CD8-positive, alpha-beta memory T cell (primary cell): ENCODE measurements at regions not wholly inside any gene's neighbourhood (a gene's known extent, or its start where the extent isn't known, plus 50 kb on each side); places are given as distances from the start of the nearest gene placed in this dataset.

ENCODE experiments used
- CTCF ChIA-PET: fragments of 350-600 bp; sonication (Branson Sonifier 250); formaldehyde crosslinking; loops from one replicate; lab custom pipeline; 2021; ENCODE audit warnings: antibody characterized with exemption; lab: Charles Lee
- POLR2A ChIA-PET: fragments of 350-600 bp; sonication (Branson Sonifier 250); formaldehyde crosslinking; loops from one replicate; lab custom pipeline; 2021; ENCODE audit warnings: antibody characterized with exemption; lab: Charles Lee
- DNase-seq, 5 donors: peaks; one replicate each; pipeline versions ENCODE4 v3.0.0 to v3.0.0-alpha.2; 2020 to 2022; ENCODE audit warnings: mixed read lengths in 1 of 5
- H3K27ac ChIP-seq: one replicate; pipeline ENCODE4 v1.7.0; 2013; ENCODE audit warnings: low read depth, mild to moderate bottlenecking, low read length, moderate library complexity
- H3K27me3 ChIP-seq: 2 replicates; pipeline ENCODE4 v1.7.0; 2013; ENCODE audit warnings: low read length, mild to moderate bottlenecking; ENCODE audit not compliant: insufficient read depth, poor library complexity, severe bottlenecking
- H3K36me3 ChIP-seq: 2 replicates; pipeline ENCODE4 v1.7.0; 2013; ENCODE audit warnings: mild to moderate bottlenecking, low read length, moderate library complexity; ENCODE audit not compliant: insufficient read depth
- H3K4me1 ChIP-seq: 2 replicates; pipeline ENCODE4 v1.7.0; 2013; ENCODE audit warnings: mild to moderate bottlenecking, low read length, moderate library complexity; ENCODE audit not compliant: insufficient read depth
- H3K4me3 ChIP-seq: 2 replicates; pipeline ENCODE4 v1.7.0; 2013; ENCODE audit warnings: mild to moderate bottlenecking, low read length
- H3K9me3 ChIP-seq: 2 replicates; pipeline ENCODE4 v1.7.0; 2013; ENCODE audit warnings: mild to moderate bottlenecking, low read length
- H3K27ac Mint-ChIP-seq, 8 donors: one replicate each; pipeline ENCODE4 v1.8.0; 2020 to 2021; ENCODE audit warnings: mixed read lengths in 8 of 8, mild to moderate bottlenecking in 6 of 8, inconsistent platforms in 3 of 8, moderate library complexity in 3 of 8
- H3K27me3 Mint-ChIP-seq, 2 donors: one replicate each; pipeline ENCODE4 v1.8.0; 2020 to 2021; ENCODE audit warnings: mixed read lengths in 2 of 2, mild to moderate bottlenecking in 1 of 2, moderate library complexity in 1 of 2
- H3K36me3 Mint-ChIP-seq, 3 donors: one replicate each; pipeline ENCODE4 v1.8.0; 2020 to 2021; ENCODE audit warnings: mixed read lengths in 3 of 3, inconsistent platforms in 1 of 3, mild to moderate bottlenecking in 1 of 3
- H3K4me1 Mint-ChIP-seq, 3 donors: one replicate each; pipeline ENCODE4 v1.8.0; 2020 to 2021; ENCODE audit warnings: mixed read lengths in 3 of 3, inconsistent platforms in 1 of 3, mild to moderate bottlenecking in 1 of 3
- H3K4me3 Mint-ChIP-seq, 7 donors: one replicate each; pipeline ENCODE4 v1.8.0; 2020 to 2021; ENCODE audit warnings: mixed read lengths in 7 of 7, mild to moderate bottlenecking in 6 of 7, moderate library complexity in 4 of 7, inconsistent platforms in 2 of 7
- H3K9me3 Mint-ChIP-seq, 5 donors: one replicate each; pipeline ENCODE4 v1.8.0; 2020 to 2022; ENCODE audit warnings: mixed read lengths in 5 of 5, mild to moderate bottlenecking in 3 of 5, moderate library complexity in 2 of 5, inconsistent platforms in 1 of 5

DNA sequence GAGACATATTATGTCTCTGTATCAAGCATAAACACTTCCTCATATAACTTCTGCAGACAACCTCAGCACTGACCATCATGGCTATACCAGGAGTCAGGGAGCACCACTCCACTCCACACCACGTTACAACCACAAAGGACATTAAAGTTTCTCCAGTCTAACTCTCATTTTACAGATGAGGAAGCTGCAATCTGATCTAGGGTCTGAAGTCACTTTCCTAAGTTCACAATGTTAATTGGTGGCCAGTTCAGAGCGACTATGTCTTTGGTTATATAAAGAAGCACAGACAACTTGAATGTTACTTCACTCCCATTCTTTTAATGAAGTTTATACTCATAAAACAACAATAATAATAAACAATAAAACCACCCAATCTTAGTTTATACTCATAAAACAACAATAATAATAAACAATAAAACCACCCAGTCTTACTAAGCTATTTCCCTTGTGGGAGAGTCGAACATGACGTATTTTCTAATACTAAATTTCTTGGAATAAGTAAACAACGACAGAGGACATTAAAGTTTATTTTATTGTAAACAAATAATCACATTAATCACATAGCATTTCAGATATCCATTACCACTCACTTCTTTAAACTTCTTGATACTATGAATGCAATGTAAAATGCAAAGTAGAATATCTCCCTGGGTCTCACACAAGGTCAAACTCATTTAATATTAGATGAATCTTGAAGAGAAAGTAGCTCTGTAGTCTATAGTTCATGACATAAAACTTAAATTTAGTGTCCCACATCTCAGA is 72.4 kb upstream of the SSTR1 start:
- no peaks in the 10 kb centered on the region for H3K36me3 Mint-ChIP-seq
- no peaks in the 10 kb centered on the region for H3K27me3 Mint-ChIP-seq
- POLR2A ChIA-PET = no interaction called here

DNA sequence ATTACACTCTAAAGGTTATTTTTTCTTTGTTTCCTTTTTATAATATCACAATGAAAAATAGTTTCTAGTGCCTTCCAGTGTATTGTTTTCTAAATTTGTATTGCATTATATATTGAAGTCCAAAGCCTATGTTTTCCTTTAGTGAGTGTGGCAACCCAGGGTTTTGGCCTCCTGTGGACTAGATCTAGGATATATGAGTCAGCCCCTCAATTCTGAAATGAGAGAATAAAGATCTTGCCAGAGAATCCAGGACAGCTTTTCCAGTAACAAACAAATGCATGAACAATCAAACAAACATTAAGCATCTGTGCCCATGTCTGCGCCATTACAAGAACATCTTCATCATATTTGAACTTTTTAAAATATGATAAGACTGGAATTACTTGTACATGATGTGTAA is 70.7 kb upstream of the SSTR1 start:
- H3K4me3 ChIP-seq = no peak overlapping the region
- no peaks in the 10 kb centered on the region for H3K36me3 ChIP-seq
- H3K27ac ChIP-seq = no peak overlapping the region
- Mint-ChIP-seq H3K9me3 (no peaks in the 10 kb centered on the region), H3K27ac (no peak overlapping the region), H3K27me3 (peaks cover 0 to 3% of the 10 kb centered on the region in 2 donors), H3K4me3 (no peak overlapping the region), H3K4me1 (no peaks in the 10 kb centered on the region), H3K36me3 (no peaks in the 10 kb centered on the region)
- POLR2A ChIA-PET = no interaction called here
- CTCF ChIA-PET = interaction anchor here (1.5 kb wide), 1 partner anchor 80 kb away, joined by 3 read pairs; no protein-coding TSS in a partner anchor
- H3K9me3 ChIP-seq = no peaks in the 10 kb centered on the region
- no peak for DNase-seq
- no peaks in the 10 kb centered on the region for H3K27me3 ChIP-seq
- H3K4me1 ChIP-seq = no peaks in the 10 kb centered on the region

More for the DNA sequence above, 72.4 kb upstream of the SSTR1 start:
- Mint-ChIP-seq H3K27ac (no peak overlapping the region), H3K9me3 (no peaks in the 10 kb centered on the region), H3K4me3 (no peak overlapping the region), H3K4me1 (peaks cover 3 to 6% (median 5%) of the 10 kb centered on the region in 3 donors)
- CTCF ChIA-PET = interaction anchor here (1.1 to 1.5 kb wide), 2 partner anchors 10 to 79 kb away, joined by 3 read pairs; no protein-coding TSS in a partner anchor
- Histone ChIP-seq H3K9me3 (no peaks in the 10 kb centered on the region), H3K4me3 (no peak overlapping the region), H3K4me1 (peaks cover 6% of the 10 kb centered on the region), H3K27ac (no peak overlapping the region), H3K36me3 (no peaks in the 10 kb centered on the region), H3K27me3 (no peaks in the 10 kb centered on the region)
- DNase-seq = no peak

- Histone ChIP-seq H3K36me3 (no peaks in the 10 kb centered on the region), H3K9me3 (no peaks in the 10 kb centered on the region), H3K4me3 (no peak overlapping the region), H3K27me3 (no peaks in the 10 kb centered on the region), H3K27ac (no peak overlapping the region), H3K4me1 (no peaks in the 10 kb centered on the region)
- Mint-ChIP-seq H3K27me3 (peaks cover 0 to 3% of the 10 kb centered on the region in 2 donors), H3K36me3 (no peaks in the 10 kb centered on the region), H3K9me3 (no peaks in the 10 kb centered on the region), H3K4me1 (peaks cover 0 to 3% (median 0%) of the 10 kb centered on the region in 3 donors), H3K27ac (no peak overlapping the region), H3K4me3 (no peak overlapping the region)
- DNase-seq = no peak
- CTCF ChIA-PET = no interaction called here
- POLR2A ChIA-PET = interaction anchor here (0.5 kb wide), 1 partner anchor 8 kb away, joined by 10 read pairs; no protein-coding TSS in a partner anchor
Measured at GRCh38 chr14:38138473-38139138, 69.1 kb upstream of the SSTR1 start.

GRCh38 chr14:38139926-38140325 is 67.8 kb upstream of the SSTR1 start:
- no peaks in the 10 kb centered on the region for H3K36me3 Mint-ChIP-seq
- Histone ChIP-seq H3K4me1 (no peaks in the 10 kb centered on the region), H3K36me3 (no peaks in the 10 kb centered on the region), H3K9me3 (no peaks in the 10 kb centered on the region), H3K27ac (no peak overlapping the region), H3K4me3 (no peak overlapping the region), H3K27me3 (no peaks in the 10 kb centered on the region)
- POLR2A ChIA-PET = no interaction called here
- CTCF ChIA-PET = no interaction called here
- DNase-seq = no peak
- H3K27me3 Mint-ChIP-seq = peaks cover under 1 to 3% of the 10 kb centered on the region in 2 donors
- H3K4me3 Mint-ChIP-seq = no peak overlapping the region
- H3K27ac Mint-ChIP-seq = no peak overlapping the region
- H3K4me1 Mint-ChIP-seq = peaks cover 0 to 6% (median 3%) of the 10 kb centered on the region in 3 donors
- H3K9me3 Mint-ChIP-seq = no peaks in the 10 kb centered on the region

DNA sequence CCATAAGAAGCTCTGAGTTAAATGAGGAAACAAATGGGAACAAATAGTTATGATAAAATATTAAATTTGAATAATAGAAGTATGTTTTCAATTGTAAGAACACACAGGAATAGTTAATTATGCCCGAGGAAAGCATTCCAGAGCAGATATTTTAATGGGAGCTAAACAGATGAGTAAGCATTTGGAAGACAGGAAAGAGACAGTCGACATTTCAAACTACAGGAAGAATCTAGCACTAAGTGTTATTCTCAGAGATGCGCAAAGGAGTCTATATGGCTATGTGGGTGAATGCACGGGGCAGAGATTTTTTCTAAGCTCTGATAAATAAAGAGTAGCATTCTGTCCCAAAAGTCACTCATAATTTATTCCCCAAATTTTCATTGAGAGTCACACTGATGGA is 64.5 kb upstream of the SSTR1 start:
- H3K4me1 ChIP-seq = no peaks in the 10 kb centered on the region
- Mint-ChIP-seq H3K27ac (no peak overlapping the region), H3K36me3 (no peaks in the 10 kb centered on the region), H3K27me3 (peaks cover 3% of the 10 kb centered on the region in 2 donors), H3K4me1 (peaks cover 0 to 6% (median 3%) of the 10 kb centered on the region in 3 donors), H3K4me3 (no peak overlapping the region), H3K9me3 (no peaks in the 10 kb centered on the region)
- POLR2A ChIA-PET = no interaction called here
- CTCF ChIA-PET = no interaction called here
- no peak overlapping the region for H3K27ac ChIP-seq
- no peaks in the 10 kb centered on the region for H3K9me3 ChIP-seq
- no peak for DNase-seq
- H3K36me3 ChIP-seq = no peaks in the 10 kb centered on the region
- no peak overlapping the region for H3K4me3 ChIP-seq
- H3K27me3 ChIP-seq = no peaks in the 10 kb centered on the region

- H3K27me3 Mint-ChIP-seq = peaks cover 3% of the 10 kb centered on the region in 2 donors
- H3K36me3 Mint-ChIP-seq = no peaks in the 10 kb centered on the region
- H3K4me1 Mint-ChIP-seq = peaks cover 0 to 7% (median 3%) of the 10 kb centered on the region in 3 donors
- no peaks in the 10 kb centered on the region for H3K27me3 ChIP-seq
- no peaks in the 10 kb centered on the region for H3K9me3 ChIP-seq
- no peak overlapping the region for H3K27ac Mint-ChIP-seq
- no peak overlapping the region for H3K4me3 ChIP-seq
- H3K9me3 Mint-ChIP-seq = no peaks in the 10 kb centered on the region
- no peak overlapping the region for H3K27ac ChIP-seq
- CTCF ChIA-PET = no interaction called here
- H3K36me3 ChIP-seq = no peaks in the 10 kb centered on the region
- no peak overlapping the region for H3K4me3 Mint-ChIP-seq
- no peaks in the 10 kb centered on the region for H3K4me1 ChIP-seq
- DNase-seq = no peak
- POLR2A ChIA-PET = no interaction called here
Measured at GRCh38 chr14:38143659-38144505, 63.8 kb upstream of the SSTR1 start.

- Mint-ChIP-seq H3K27ac (no peak overlapping the region), H3K4me3 (no peak overlapping the region), H3K9me3 (no peaks in the 10 kb centered on the region), H3K27me3 (peaks cover 3% of the 10 kb centered on the region in 2 donors), H3K36me3 (no peaks in the 10 kb centered on the region), H3K4me1 (peaks cover 0 to 12% (median 3%) of the 10 kb centered on the region in 3 donors)
- Histone ChIP-seq H3K27me3 (no peaks in the 10 kb centered on the region), H3K36me3 (no peaks in the 10 kb centered on the region), H3K27ac (no peak overlapping the region), H3K4me1 (no peaks in the 10 kb centered on the region), H3K4me3 (no peak overlapping the region), H3K9me3 (no peaks in the 10 kb centered on the region)
- POLR2A ChIA-PET = no interaction called here
- no peak for DNase-seq
- CTCF ChIA-PET = no interaction called here
Measured at GRCh38 chr14:38145142-38145541, 62.6 kb upstream of the SSTR1 start.
